Vagina (tissue), 2 donors: ENCODE measurements at regions not wholly inside any gene's neighbourhood (a gene's known extent, or its start where the extent isn't known, plus 50 kb on each side); places are given as distances from the start of the nearest gene placed in this dataset.

Source experiments
- CTCF ChIP-seq, 3 experiments: fragments of 450-650 bp in 2 of 3; fragments of 200-600 bp in 1 of 3; sonication (generic) in 1 of 3; IDR thresholded peaks; one replicate each; pipeline ENCODE4 v1.5.1; 2017 to 2019; ENCODE audit warnings: antibody characterized with exemption in 3 of 3, mild to moderate bottlenecking in 2 of 3, moderate library complexity in 2 of 3
- POLR2AphosphoS5 ChIP-seq, 2 donors: sonication (generic); formaldehyde crosslinking; IDR thresholded peaks; one replicate each; pipeline ENCODE4 v1.9.0; 2017; ENCODE audit warnings: antibody characterized with exemption in 2 of 2, mild to moderate bottlenecking in 2 of 2, low read depth in 1 of 2; ENCODE audit not compliant: insufficient read depth in 1 of 2

- TF ChIP-seq CTCF (IDR thresholded peaks at IDR 0.05) (no peak), POLR2AphosphoS5 (IDR thresholded peaks at IDR 0.05; ENCODE audit: insufficient read depth in 1 of 2, low read depth in 1 of 2) (peak; percentile 40 to 66)
Measured at GRCh38 chr14:80304125-80304766, 92.9 kb upstream of the DIO2 start.
